H9 (cell line): ENCODE measurements at regions not wholly inside any gene's neighbourhood (a gene's known extent, or its start where the extent isn't known, plus 50 kb on each side); places are given as distances from the start of the nearest gene placed in this dataset.

ENCODE experiments used
- DNase-seq: peaks from one replicate; pipeline ENCODE4 v3.0.0-alpha.2; 2017
- H2AFZ ChIP-seq: one replicate; pipeline ENCODE4 v1.6.1; 2013; ENCODE audit warnings: mild to moderate bottlenecking, low read length, control low read depth, moderate library complexity
- H2AK5ac ChIP-seq: 2 replicates; pipeline ENCODE4 v1.6.1; 2013; ENCODE audit warnings: low read length, control low read depth, mixed read lengths; ENCODE audit not compliant: insufficient read length
- H2BK120ac ChIP-seq: one replicate; pipeline ENCODE4 v1.6.1; 2013; ENCODE audit warnings: low read depth, mild to moderate bottlenecking, low read length, control low read depth, inconsistent platforms; ENCODE audit not compliant: poor library complexity, severe bottlenecking
- H2BK12ac ChIP-seq: 2 replicates; pipeline ENCODE4 v1.6.1; 2013; ENCODE audit warnings: low read length, control low read depth, mixed read lengths, low read depth; ENCODE audit not compliant: insufficient read length
- H2BK15ac ChIP-seq: 2 replicates; pipeline ENCODE4 v1.6.1; 2013; ENCODE audit warnings: low read depth, low read length, control low read depth
- H2BK20ac ChIP-seq: one replicate; pipeline ENCODE4 v1.6.1; 2013; ENCODE audit warnings: low read depth, mild to moderate bottlenecking, low read length, control low read depth, inconsistent platforms; ENCODE audit not compliant: poor library complexity, severe bottlenecking
- H2BK5ac ChIP-seq: 2 replicates; pipeline ENCODE4 v1.6.1; 2013; ENCODE audit warnings: low read length, control low read depth, mixed read lengths; ENCODE audit not compliant: insufficient read length
- H3K14ac ChIP-seq: 2 replicates; pipeline ENCODE4 v1.6.1; 2013; ENCODE audit warnings: low read length, control low read depth; ENCODE audit not compliant: insufficient read depth
- H3K18ac ChIP-seq: 2 replicates; pipeline ENCODE4 v1.6.1; 2013; ENCODE audit warnings: low read depth, mild to moderate bottlenecking, mixed read lengths, low read length, control low read depth; ENCODE audit not compliant: insufficient read length
- H3K23ac ChIP-seq: 2 replicates; pipeline ENCODE4 v1.6.1; 2013; ENCODE audit warnings: low read length, control low read depth, mixed read lengths, low read depth; ENCODE audit not compliant: insufficient read length
- H3K23me2 ChIP-seq: 2 replicates; pipeline ENCODE4 v1.6.1; 2013; ENCODE audit warnings: low read depth, mild to moderate bottlenecking, mixed read lengths, low read length, control low read depth; ENCODE audit not compliant: insufficient read length, poor library complexity, severe bottlenecking
- H3K27ac ChIP-seq: 2 replicates; pipeline ENCODE4 v1.5.1; 2013; ENCODE audit warnings: low read length, control low read depth, mixed read lengths, low read depth; ENCODE audit not compliant: insufficient read length
- H3K27me3 ChIP-seq: 2 replicates; pipeline ENCODE4 v1.6.1; 2013; ENCODE audit warnings: low read length, control low read depth, inconsistent platforms; ENCODE audit not compliant: insufficient read depth
- H3K4ac ChIP-seq: 2 replicates; pipeline ENCODE4 v1.6.1; 2013; ENCODE audit warnings: low read depth, mild to moderate bottlenecking, control low read depth, inconsistent platforms, low read length, moderate library complexity
- H3K4me1 ChIP-seq: 2 replicates; pipeline ENCODE4 v1.6.1; 2013; ENCODE audit warnings: low read length, control low read depth, inconsistent platforms; ENCODE audit not compliant: insufficient read depth
- H3K4me2 ChIP-seq: 2 replicates; pipeline ENCODE4 v1.6.1; 2013; ENCODE audit warnings: low read length, control low read depth, mixed read lengths; ENCODE audit not compliant: insufficient read length, insufficient read depth
- H3K56ac ChIP-seq: 2 replicates; pipeline ENCODE4 v1.6.1; 2013; ENCODE audit warnings: low read depth, mild to moderate bottlenecking, mixed read lengths, low read length, control low read depth; ENCODE audit not compliant: insufficient read length
- H3K79me1 ChIP-seq: 2 replicates; pipeline ENCODE4 v1.6.1; 2013; ENCODE audit warnings: low read depth, mild to moderate bottlenecking, moderate library complexity, low read length, control low read depth, inconsistent platforms; ENCODE audit not compliant: insufficient read depth, poor library complexity, severe bottlenecking
- H3K79me2 ChIP-seq: 2 replicates; pipeline ENCODE4 v1.6.1; 2013; ENCODE audit warnings: low read length, control low read depth, inconsistent platforms; ENCODE audit not compliant: insufficient read depth
- H3K9ac ChIP-seq: 2 replicates; pipeline ENCODE4 v1.6.1; 2013; ENCODE audit warnings: low read length, control low read depth, mixed read lengths; ENCODE audit not compliant: insufficient read length; ENCODE audit errors: extremely low read depth
- H3K9me3 ChIP-seq: one replicate; pipeline ENCODE4 v1.6.1; 2013; ENCODE audit warnings: low read depth, low read length, inconsistent platforms; ENCODE audit not compliant: control insufficient read depth
- H3T11ph ChIP-seq: one replicate; pipeline ENCODE4 v1.6.1; 2013; ENCODE audit warnings: mild to moderate bottlenecking, low read length, control low read depth, inconsistent platforms
- H4K20me1 ChIP-seq: one replicate; pipeline ENCODE4 v1.6.1; 2013; ENCODE audit not compliant: control insufficient read depth, insufficient read length, insufficient read depth
- H4K5ac ChIP-seq: 2 replicates; pipeline ENCODE4 v1.6.1; 2013; ENCODE audit warnings: low read depth, mild to moderate bottlenecking, mixed read lengths, low read length, control low read depth; ENCODE audit not compliant: insufficient read length
- H4K8ac ChIP-seq: replicated peaks from 2 replicates; pipeline ENCODE4 v1.6.1; 2013; ENCODE audit warnings: low read length, control low read depth, mixed read lengths, low read depth; ENCODE audit not compliant: insufficient read length
- H4K91ac ChIP-seq: 2 replicates; pipeline ENCODE4 v1.6.1; 2013; ENCODE audit warnings: low read depth, mild to moderate bottlenecking, moderate library complexity, mixed read lengths, low read length, control low read depth; ENCODE audit not compliant: insufficient read length
- H3K27ac Mint-ChIP-seq, 3 experiments: 2 replicates in 2 of 3; 3 replicates in 1 of 3; pipeline ENCODE4 v1.8.0; 2020 to 2021; ENCODE audit warnings: mixed read lengths in 3 of 3, mild to moderate bottlenecking in 1 of 3, moderate library complexity in 1 of 3
- H3K27me3 Mint-ChIP-seq: 2 replicates; pipeline ENCODE4 v1.8.0; 2021; ENCODE audit warnings: low read depth, mild to moderate bottlenecking, moderate library complexity, mixed read lengths
- H3K36me3 Mint-ChIP-seq, 3 experiments: 2 replicates in 2 of 3; 3 replicates in 1 of 3; pipeline ENCODE4 v1.8.0; 2020 to 2021; ENCODE audit warnings: low read depth in 3 of 3, mixed read lengths in 3 of 3; ENCODE audit not compliant: insufficient read depth in 1 of 3
- H3K4me1 Mint-ChIP-seq, 2 experiments: 2 replicates each; pipeline ENCODE4 v1.8.0; 2020; ENCODE audit warnings: mixed read lengths in 2 of 2
- H3K4me3 Mint-ChIP-seq, 2 experiments: 2 replicates in 1 of 2; 3 replicates in 1 of 2; pipeline ENCODE4 v1.8.0; 2020 to 2021; ENCODE audit warnings: mild to moderate bottlenecking in 2 of 2, mixed read lengths in 2 of 2, moderate library complexity in 1 of 2
- H3K9me3 Mint-ChIP-seq, 2 experiments: 2 replicates in 1 of 2; 3 replicates in 1 of 2; pipeline ENCODE4 v1.8.0; 2020; ENCODE audit warnings: mild to moderate bottlenecking in 2 of 2, mixed read lengths in 2 of 2, moderate library complexity in 1 of 2
- CTCF ChIP-seq: fragments of 200-600 bp; sonication (generic); conservative IDR thresholded peaks from 3 replicates; pipeline ENCODE4 v1.8.0; 2021; ENCODE audit warnings: antibody characterized with exemption, mild to moderate bottlenecking
- WGBS: extraction: QIAGEN DNeasy Blood & Tissue Kit; methylation state at CpG from one replicate; pipeline ENCODE4 v1.1.7; 2013; ENCODE audit warnings: missing lambda C conversion rate, low lambda C conversion rate, mixed read lengths; ENCODE audit not compliant: insufficient read length; ENCODE audit errors: extremely low coverage; 5-methylcytosine and 5-hydroxymethylcytosine counted together

- WGBS: no CpG with 5 or more reads among the region's 3 CpGs
- DNase-seq: no peak
- peaks cover 4% of the 10 kb centered on the region; the same call in 1 of the 2 replicates for H3K27me3 Mint-ChIP-seq
Observed at GRCh38 chr3:159584421-159584820, 404.2 kb upstream of the IL12A start.

More at GRCh38 chr3:159584421-159584820, 404.2 kb upstream of the IL12A start:
- Histone ChIP-seq H3T11ph (no peak overlapping the region), H2AK5ac (no peak overlapping the region), H2BK12ac (no peak overlapping the region), H3K4me1 (no peaks in the 10 kb centered on the region; the same call in 1 of the 2 replicates), H4K20me1 (no peaks in the 10 kb centered on the region), H3K79me1 (no peaks in the 10 kb centered on the region), H3K27me3 (no peaks in the 10 kb centered on the region), H2BK15ac (no peak overlapping the region), H3K14ac (no peak overlapping the region), H2BK5ac (no peak overlapping the region), H4K5ac (no peak overlapping the region), H4K91ac (no peak overlapping the region), H3K23me2 (no peaks in the 10 kb centered on the region), H3K9ac (no peak overlapping the region), H3K4ac (no peak overlapping the region), H2BK120ac (no peak overlapping the region), H3K23ac (no peak overlapping the region), H3K27ac (no peak overlapping the region), H2AFZ (no peak overlapping the region), H4K8ac (no peak overlapping the region), H2BK20ac (no peak overlapping the region), H3K9me3 (no peaks in the 10 kb centered on the region), H3K18ac (no peak overlapping the region), H3K79me2 (no peaks in the 10 kb centered on the region; the same call in 1 of the 2 replicates), H3K56ac (no peak overlapping the region), H3K4me2 (no peak overlapping the region)
- Mint-ChIP-seq H3K4me1 (peaks cover 5 to 15% of the 10 kb centered on the region in 2 experiments), H3K4me3 (no peak overlapping the region), H3K36me3 (no peaks in the 10 kb centered on the region; a peak in 1 of 7 replicates), H3K27ac (no peak overlapping the region), H3K9me3 (no peaks in the 10 kb centered on the region)
- no peak for TF ChIP-seq CTCF
